NCI-H2029 treated with DMSO at 0.1 percent for 48 hours (cell line): ENCODE measurements at regions not wholly inside any gene's neighbourhood (a gene's known extent, or its start where the extent isn't known, plus 50 kb on each side); places are given as distances from the start of the nearest gene placed in this dataset.
"Not testable (repeated sequence)": the region's sequence is repeated elsewhere in the genome, so short reads cannot be mapped to it uniquely, and the experiment has no call there.

ENCODE experiments used
- DNase-seq: peaks from one replicate; lab custom pipeline; 2025; lab: John Stamatoyannopoulos, UW

DNA sequence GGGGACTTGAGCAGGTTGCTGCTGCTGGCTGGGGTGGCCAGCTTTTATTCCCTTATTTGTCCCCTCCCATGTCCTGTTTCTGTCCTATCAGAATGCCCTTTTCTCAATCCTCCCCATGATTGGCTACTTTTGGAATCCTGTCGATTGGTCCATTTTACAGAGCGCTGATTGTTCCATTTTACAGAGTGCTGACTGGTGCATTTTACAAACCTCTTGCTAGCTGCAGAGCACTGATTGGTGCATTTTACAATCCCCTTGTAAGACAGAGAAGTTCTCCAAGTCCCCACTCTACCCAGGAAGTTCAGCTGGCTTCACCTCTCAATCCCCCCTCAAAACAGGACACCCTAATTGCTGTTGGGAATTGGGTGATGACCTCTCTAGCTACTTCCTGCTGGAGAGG, 608.0 kb downstream of the C12orf50 start:
- not testable (repeated sequence) for DNase-seq

DNA sequence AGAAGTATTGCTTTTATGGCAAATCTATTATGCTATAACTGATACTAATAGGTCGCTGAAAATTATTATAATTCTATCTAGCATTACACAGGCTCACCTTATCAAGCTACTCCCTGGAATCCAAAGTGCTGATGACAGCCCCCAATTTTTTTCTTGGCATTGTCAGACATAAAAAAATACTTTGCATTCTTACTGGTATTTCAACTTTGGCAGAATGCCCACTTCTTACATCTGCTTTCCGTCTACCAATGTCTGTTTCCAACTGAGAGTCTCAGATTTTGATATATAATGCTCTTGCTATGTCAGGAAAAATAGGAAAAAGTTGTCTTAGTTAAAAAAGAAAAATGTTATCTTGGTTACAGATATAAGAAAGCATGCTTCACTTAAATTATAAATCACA, 615.4 kb downstream of the C12orf50 start:
- no peak for DNase-seq

DNA sequence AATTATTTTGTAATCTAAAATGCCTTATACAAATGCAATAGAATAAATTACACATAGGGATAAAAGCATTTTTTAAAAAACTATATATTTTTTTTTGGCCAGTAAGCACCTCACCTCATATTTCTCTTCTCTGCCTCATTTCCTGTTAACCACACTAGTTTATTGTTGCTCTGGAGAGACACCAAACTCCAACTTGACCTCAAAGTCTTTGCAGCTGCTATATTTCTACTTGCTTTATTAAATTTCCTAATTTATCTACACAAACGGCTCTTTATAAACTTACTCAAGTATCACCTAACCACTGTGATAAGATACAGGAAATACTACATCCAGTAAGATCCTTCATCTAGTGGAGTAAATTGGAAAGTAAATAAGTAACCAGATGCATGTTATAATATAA, 622.3 kb downstream of the C12orf50 start:
- no peak for DNase-seq

DNA sequence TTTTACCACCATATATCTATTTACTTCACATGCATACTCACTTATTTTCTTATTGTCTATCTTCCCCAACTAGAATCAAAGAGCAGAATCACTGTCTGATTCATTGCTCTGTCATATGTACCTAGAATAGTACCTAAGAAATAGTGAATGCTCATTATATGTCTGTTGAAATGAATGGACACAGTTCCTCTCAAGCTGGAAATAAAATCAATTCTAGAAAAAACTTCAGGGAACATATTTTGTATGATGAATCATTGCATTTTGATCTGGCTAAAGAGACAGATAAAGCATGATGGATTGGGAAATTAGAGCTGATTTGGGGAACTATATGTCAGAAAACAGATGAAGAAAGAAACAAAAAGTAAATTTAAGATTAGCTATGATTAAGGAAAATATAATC, 623.3 kb downstream of the C12orf50 start:
- no peak for DNase-seq

DNA sequence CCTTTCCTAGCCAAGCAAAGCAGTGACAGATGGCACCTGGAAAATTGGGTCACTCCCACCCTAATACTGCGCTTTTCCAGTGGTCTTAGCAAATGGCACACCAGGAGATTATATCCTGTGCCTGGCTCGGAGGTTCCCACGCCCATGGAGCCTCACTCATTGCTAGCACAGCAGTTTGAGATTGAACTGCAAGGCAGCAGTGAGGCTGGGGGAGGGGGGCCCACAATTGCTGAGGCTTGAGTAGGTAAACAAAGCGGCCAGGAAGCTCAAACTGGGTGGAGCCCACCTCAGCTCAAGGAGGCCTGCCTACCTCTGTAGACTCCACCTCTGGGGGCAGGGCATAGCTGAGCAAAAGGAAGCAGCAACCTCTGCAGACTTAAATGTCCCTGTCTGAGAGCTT, 635.0 kb downstream of the C12orf50 start:
- not testable (repeated sequence) for DNase-seq

DNA sequence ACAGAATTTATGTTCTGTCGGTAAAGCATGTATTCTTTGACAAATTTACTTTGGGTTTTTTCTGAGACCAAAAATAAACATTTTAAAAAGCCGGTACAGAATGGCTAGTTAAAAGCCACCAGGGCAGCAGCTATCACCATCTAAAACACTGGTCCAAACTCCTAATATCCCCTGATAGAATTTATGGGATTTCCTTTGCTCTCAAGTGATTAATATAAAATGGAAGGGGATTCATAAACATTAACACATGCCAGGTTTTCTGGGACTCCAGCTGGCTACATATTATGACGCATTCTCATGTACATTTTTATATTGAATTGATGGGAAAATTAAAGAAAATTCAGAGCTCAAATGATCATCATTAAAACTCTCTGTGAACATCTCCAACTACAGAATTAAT, 640.8 kb downstream of the C12orf50 start:
- no peak for DNase-seq

DNA sequence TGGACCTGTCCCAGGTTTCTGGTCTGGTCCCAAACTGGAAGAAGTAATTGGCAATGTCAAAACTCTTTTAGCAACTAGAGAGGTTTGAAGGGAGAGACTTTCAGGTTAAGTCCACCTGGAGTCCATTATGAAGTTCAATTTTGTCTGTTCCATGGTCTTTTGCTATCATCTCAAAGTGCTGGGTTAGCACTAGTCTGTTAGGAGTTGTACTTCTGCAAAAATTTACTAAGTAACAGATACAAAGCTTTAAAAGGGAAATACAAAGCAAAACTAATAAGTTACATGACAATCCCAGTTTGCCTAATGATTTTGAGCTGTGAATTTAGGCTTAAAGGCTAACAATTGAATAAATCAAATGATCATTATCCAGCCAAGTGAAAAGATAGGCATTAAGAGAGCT, 643.9 kb downstream of the C12orf50 start:
- DNase-seq: no peak

DNA sequence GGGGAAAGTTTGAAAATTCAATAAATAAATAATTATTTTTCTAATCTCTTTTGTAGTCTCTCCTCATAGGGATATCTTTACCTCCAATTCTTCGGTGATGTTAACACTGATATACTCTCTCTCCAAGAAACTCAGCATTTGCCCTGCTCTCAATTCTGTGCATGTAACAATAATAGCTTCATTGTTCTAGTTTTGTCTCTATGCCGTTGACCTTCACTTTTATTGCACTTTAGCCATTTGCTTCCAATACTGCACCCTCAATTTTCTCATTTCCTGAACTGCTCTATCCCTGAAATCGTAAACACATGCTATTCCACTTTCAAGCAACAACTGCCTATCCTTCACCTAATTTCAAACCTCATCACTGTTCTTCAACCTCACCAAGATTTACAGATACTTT, 645.0 kb downstream of the C12orf50 start:
- DNase-seq: no peak

DNA sequence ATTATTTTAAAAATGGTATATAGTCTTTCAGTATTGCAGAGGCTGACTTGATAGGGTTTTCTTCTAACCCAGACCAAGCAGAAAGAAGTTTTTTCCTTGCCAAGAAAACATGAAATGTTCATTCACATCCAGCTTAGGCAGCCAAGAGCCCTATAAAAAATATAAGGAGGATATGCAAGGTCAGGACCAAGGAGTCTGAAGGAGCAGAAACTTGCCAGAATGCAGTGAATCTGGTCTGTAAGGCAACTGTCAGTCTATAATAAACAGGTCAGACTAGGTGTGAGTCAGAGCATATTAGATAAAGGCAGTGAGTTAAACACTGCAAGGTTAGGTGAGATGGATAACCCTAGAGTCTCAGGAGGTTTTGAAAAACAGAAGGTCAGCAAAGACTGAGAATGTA, 645.5 kb downstream of the C12orf50 start:
- DNase-seq: no peak

DNA sequence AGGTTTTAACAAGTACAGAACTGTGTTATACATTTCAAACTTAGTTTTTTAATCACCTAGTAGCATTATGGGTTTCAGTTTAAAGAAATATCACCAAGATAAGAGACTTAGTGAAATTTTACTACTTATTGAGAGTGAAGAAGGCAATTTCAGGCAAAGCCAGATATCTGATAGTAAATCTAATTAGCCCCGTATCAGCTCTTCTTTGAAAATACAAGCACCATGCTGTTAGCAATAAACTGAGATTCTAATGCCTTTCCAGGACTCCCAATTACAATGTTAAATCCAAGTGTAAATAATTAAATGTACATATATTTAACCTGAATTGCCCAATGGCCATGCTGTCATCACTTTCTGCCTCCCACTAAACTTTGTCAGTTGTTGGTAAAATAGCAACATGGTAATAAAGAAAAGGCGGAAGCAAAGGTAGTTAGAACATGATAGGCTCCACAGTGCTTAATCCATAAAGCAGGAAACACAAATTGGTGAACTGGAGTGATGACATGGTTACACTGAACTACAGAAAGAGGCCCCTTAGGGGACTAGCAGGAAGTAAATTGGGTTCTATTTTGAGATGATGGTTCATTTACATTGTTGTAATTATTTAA, 646.1 kb downstream of the C12orf50 start:
- DNase-seq: no peak

DNA sequence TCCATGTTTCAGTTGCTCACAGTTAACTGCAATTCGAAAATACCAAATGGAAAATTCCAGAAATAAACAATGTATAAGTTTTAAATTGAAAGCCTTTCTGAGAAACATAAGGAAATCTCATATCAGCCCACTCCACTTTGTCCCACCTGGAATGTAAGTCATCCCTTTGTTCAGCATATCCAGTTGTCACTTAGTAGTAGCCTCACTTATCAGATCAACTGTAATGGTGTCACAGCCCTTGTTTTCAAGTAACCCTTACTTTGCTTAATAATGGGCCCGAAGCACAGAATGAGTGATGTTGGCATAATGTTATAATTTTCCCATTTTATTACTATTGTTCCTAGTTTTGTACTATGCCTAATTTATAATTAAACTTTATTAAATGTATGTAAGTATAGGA, 646.8 kb downstream of the C12orf50 start:
- no peak for DNase-seq

DNA sequence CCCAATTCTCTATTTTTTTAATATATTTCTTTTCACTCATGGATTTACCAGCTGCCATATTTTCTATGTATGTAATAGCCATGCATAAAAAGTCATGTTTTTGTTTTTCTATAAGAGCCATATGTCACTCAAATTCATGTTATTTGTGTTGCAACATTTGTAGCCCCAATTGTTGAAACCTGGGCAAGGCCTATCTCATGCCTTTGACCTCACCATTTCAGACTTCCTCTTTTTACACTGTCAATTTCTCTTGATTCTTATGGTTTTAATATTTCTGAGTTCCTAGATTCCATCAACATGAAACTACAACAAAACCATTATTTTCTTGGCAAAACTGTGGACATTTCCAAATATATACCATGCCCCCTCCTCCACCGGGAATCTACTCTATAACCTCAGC, 647.5 kb downstream of the C12orf50 start:
- no peak for DNase-seq

DNA sequence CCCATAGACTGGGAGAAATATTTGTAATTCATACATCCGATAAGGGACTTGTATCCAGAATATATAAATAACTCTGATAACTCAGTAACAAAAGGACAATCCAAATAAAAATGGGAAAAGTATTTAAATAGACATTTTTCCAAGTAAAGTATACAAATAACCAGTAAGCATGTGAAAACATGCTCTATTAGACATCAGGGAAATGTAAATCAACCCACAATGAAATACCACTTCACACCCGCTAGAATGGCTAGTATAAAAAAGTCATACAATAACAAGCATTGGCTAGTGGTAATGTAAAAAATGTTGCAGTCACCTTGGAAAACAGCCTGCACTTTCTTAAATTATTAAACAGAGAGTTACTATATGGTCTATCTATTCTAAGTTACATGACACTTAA, 650.7 kb downstream of the C12orf50 start:
- no peak for DNase-seq

DNA sequence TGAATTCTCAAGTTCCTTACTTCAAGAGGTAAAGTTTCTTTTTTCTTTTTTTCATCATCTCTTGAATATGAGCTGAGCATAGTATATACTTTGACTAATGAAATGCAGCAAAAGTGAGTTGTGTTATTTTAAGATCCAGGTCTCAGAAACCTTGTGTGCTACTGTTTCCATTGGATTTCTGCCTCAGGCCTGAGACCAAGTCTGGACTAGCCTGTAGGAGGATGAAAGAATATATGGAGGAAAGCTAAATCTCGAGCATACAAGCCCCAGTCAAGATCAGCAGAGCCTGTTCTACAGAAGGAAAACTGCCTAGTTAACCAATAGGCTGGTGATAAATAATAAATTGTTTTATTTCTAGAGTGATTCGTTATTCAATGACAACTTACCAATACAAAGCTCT, 652.5 kb downstream of the C12orf50 start:
- DNase-seq: no peak

DNA sequence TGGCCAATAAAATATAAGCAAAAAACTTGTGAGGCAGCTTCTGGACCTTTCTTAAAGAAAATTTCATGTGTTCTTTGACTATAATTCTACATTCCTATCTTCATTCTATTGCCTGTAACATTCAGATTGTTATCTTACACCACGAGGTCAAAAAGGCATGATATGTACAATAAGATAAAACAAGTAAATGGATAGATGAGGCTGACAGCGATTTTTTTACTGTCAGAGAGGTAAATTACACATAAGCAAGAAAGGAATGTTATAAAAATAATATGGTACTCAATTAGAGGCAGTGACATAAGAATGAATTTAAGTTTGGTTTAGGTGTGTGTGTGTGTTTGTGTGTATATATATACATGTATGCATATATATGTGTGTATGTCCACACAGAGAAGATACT, 660.0 kb downstream of the C12orf50 start:
- DNase-seq: no peak

DNA sequence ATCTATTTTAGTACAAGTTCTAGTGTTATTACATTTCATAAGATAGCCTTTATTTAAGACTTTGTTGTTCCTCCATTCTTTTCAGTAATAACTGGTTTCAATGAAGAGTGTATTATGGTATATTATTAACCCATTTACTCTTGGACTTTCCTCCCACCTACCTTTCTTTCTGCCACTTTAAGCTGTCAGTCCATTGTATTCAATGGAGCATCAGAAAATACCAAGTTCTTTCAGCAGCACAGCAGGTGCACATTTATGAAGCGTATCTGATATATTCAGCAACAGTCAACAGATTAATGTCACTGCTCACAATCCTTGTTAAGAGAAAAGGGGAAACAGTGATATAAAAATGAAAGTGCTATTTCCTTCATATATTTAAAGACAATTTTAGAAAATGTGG, 660.9 kb downstream of the C12orf50 start:
- DNase-seq: no peak

DNA sequence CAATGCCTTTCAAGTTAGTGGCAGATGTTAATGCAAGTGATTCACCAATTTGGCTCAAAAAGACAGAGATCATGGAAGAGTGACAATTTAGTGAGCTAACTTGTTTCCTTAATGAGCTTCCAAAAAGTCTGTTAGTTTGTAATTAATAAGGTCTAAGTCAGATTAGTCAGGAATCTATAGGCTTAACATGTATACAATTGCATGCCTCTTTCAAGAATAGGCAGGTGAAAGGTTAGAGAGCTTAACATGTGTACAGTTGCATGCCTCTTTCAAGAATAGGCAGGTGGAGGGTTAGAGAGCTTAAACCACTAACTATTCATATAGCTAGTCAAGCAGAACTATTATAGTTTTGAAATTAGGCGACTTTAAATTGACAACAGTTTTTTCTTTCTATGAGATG, 663.8 kb downstream of the C12orf50 start:
- DNase-seq: no peak

DNA sequence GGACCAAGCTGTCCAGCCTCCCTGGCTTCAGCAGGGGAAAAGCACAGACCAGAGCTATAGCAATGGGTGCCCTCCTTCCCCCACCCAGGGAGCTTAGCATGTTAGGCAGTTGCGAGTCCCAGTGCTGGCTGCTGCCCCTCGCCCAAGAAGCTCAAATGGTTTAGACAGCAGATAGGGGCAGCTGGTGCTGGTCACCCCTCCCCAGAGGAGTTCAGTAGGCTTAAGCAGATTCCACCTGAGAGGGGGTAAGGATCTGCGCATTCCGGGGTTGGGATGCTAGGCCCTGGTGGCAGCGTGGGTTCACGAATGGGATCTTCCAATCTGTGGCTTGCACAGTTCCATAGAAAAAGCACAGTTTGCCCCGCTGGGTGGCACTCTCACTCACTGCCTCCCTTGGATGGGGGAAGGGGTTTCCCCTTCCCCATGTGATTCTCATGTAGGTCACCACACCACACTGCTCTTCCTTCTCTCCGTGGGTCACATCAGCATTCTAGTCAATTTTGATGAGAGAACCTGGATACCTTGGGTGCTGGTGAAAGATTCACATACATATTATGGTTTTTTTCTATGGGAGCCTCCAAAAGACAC, 665.6 kb downstream of the C12orf50 start:
- no peak for DNase-seq

DNA sequence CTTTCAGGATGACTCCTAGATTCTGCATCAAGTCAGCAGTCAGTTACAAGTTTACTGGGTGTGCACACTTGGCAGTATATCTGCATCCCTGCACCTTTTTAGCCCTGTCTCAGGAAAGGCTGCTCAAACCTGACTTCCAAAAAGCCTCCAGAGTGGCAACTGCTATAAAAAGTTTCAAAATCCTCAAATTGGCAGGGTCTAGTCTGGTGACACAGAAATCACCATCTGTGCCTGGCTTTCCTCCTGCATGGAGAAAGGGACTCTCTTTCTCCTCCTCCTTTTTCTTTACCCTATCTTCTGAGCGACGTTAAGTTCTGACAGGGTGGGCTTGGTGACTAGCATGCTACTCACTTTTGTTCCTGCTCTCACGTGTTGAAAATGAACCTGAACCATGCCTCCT, 679.5 kb downstream of the C12orf50 start:
- DNase-seq: no peak

DNA sequence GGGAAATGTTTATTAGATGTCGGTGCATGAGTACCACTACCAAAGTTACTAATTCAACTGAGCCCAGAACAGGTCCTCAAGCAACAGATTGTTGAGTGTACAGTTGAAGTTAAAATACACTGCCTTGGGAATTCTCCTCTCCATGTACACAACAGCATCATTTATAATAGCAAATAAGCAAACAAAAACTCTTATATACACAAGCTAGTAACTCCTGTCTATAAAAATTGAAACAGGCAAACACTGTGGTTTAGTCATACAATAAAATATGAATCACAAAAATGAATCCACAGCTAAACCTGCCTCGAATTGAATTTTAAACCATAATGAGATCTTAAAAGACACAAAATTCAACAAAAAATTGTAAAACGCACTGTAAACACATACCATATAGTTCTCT, 681.1 kb downstream of the C12orf50 start:
- no peak for DNase-seq

DNA sequence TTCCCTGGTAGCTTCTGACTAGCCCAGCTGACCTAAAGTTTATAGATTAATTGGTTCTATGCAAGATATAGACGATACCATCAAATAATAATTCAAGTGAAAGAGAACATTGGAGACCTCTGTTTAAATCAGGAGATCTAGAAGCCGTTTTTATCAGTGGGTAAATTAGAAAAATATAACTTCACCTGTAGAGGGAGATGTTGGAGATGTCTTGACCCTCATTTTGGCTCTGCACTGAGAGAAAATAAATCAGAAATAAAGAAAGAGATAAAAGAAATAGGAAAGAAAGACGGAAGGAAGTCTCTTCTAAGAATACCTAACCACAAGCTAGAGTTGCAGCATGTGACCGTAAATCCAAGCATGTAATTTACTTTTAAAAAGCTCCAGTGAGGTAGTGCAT, 684.5 kb downstream of the C12orf50 start:
- no peak for DNase-seq

DNA sequence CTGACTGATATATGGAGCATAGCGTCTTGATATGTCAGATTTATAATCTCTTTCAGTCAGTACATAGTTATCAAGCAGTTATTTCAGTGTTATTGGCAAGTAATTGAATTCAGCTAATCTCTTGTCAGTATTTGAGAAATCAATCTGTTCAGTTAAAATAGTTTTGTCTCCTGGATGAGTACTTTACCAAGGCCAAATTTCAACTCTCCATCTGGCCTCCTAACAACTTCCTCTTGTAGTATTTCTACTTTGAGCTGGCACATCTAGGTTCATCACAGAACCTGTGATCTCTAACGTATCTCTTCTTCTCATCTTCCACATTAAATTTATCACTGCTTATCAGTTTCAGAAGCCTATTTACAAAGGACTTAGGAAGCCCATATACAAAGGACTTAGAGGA, 690.5 kb downstream of the C12orf50 start:
- DNase-seq: no peak

DNA sequence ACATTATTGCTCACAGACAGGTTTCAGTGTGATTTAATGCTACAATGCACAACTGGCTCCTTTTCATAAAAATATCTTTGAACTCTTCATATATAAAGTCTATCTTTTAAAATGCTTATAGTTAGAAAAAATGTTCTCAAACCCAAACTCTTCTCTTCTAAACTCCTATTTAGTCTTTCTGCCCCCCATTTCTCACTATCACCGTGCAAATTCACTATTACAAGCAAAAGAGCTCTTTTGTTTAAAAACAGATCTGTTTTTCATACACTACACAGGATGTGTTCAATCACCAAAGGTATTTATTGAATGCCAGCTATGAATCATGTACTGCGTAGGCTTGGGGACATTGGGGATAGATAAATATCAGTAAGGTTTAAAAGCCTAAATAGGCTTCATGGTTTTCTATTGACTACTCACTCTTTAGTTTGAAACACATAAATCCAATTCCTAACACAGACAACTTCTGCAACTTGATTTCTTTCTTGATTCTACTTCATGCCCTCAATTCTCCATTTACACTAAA, 692.3 kb downstream of the C12orf50 start:
- no peak for DNase-seq
